Activated naive CD8-positive, alpha-beta T cell treated with anti-CD3 and anti-CD28 coated beads, Interleukin-2, amount 50 U/mL, for 16 hours (primary cell): ENCODE measurements at regions not wholly inside any gene's neighbourhood (a gene's known extent, or its start where the extent isn't known, plus 50 kb on each side); places are given as distances from the start of the nearest gene placed in this dataset.

ENCODE experiments used
- DNase-seq: peaks from one replicate; pipeline ENCODE4 v3.0.0-alpha.2; 2020; ENCODE audit warnings: low read depth, low spot score

- no peak for DNase-seq
Measured at GRCh38 chr12:25009496-25010092, 60.7 kb upstream of the BCAT1 start.

- DNase-seq, result no peak
Measured at GRCh38 chr12:25005376-25005775, 56.5 kb upstream of the BCAT1 start.

GRCh38 chr12:25004447-25004846, 55.5 kb upstream of the BCAT1 start:
- no peak for DNase-seq

GRCh38 chr12:25001311-25001710, 52.4 kb upstream of the BCAT1 start:
- DNase-seq, result no peak
